Stimulated activated CD8-positive, alpha-beta memory T cell treated with anti-CD3 and anti-CD28 coated beads, Interleukin-12 subunit alpha, Interleukin-12 subunit beta, amount 100 ng/mL, for 4 hours (primary cell): ENCODE measurements at regions not wholly inside any gene's neighbourhood (a gene's known extent, or its start where the extent isn't known, plus 50 kb on each side); places are given as distances from the start of the nearest gene placed in this dataset.
"Not testable (repeated sequence)": the region's sequence is repeated elsewhere in the genome, so short reads cannot be mapped to it uniquely, and the experiment has no call there.

Source experiments
- DNase-seq: peaks from one replicate; pipeline ENCODE4 v3.0.0-alpha.2; 2020; ENCODE audit warnings: low read depth

- no peak for DNase-seq
These were observed 719.1 kb upstream of the B3GALT2 start for GRCh38 chr1:193905288-193906085.

- DNase-seq = no peak
These were observed 705.4 kb upstream of the B3GALT2 start for GRCh38 chr1:193891788-193892187.

- DNase-seq = no peak
These were observed 704.5 kb upstream of the B3GALT2 start for GRCh38 chr1:193890935-193891334.

GRCh38 chr1:193884848-193885558, 698.6 kb upstream of the B3GALT2 start:
- no peak for DNase-seq

GRCh38 chr1:193877920-193878319, 691.5 kb upstream of the B3GALT2 start:
- DNase-seq = not testable (repeated sequence)

- DNase-seq = no peak
These were observed 682.0 kb upstream of the B3GALT2 start for GRCh38 chr1:193868425-193868824.

- no peak for DNase-seq
These were observed 669.8 kb upstream of the B3GALT2 start for GRCh38 chr1:193856261-193856660.

GRCh38 chr1:193850745-193851144, 664.3 kb upstream of the B3GALT2 start:
- DNase-seq = no peak

GRCh38 chr1:193846876-193847604, 660.6 kb upstream of the B3GALT2 start:
- no peak for DNase-seq

GRCh38 chr1:193846411-193846810, 660.0 kb upstream of the B3GALT2 start:
- DNase-seq = no peak

- DNase-seq = no peak
These were observed 655.4 kb upstream of the B3GALT2 start for GRCh38 chr1:193841857-193842256.

- no peak for DNase-seq
These were observed 645.1 kb upstream of the B3GALT2 start for GRCh38 chr1:193831465-193831864.

GRCh38 chr1:193827516-193827915, 641.1 kb upstream of the B3GALT2 start:
- DNase-seq = no peak

GRCh38 chr1:193819376-193819775, 633.0 kb upstream of the B3GALT2 start:
- no peak for DNase-seq

GRCh38 chr1:193807208-193807607, 620.8 kb upstream of the B3GALT2 start:
- DNase-seq = no peak

GRCh38 chr1:193806079-193807048, 620.0 kb upstream of the B3GALT2 start:
- no peak for DNase-seq

GRCh38 chr1:193799948-193800690, 613.7 kb upstream of the B3GALT2 start:
- no peak for DNase-seq

- DNase-seq = no peak
These were observed 613.0 kb upstream of the B3GALT2 start for GRCh38 chr1:193799371-193799770.

GRCh38 chr1:193794239-193794638, 607.8 kb upstream of the B3GALT2 start:
- no peak for DNase-seq

GRCh38 chr1:193791746-193792145, 605.3 kb upstream of the B3GALT2 start:
- no peak for DNase-seq

GRCh38 chr1:193787061-193787460, 600.6 kb upstream of the B3GALT2 start:
- no peak for DNase-seq
